Stimulated activated CD4-positive, alpha-beta T cell treated with anti-CD3 and anti-CD28 coated beads, TNF-alpha, amount 100 ng/mL, for 4 hours (primary cell): ENCODE measurements at regions not wholly inside any gene's neighbourhood (a gene's known extent, or its start where the extent isn't known, plus 50 kb on each side); places are given as distances from the start of the nearest gene placed in this dataset.

ENCODE experiments used
- DNase-seq, 3 experiments: peaks; one replicate each; pipeline ENCODE4 v3.0.0-alpha.2; 2020; ENCODE audit warnings: low read depth in 3 of 3

- DNase-seq, result no peak
These were observed 170.2 kb upstream of the ZMIZ1 start for GRCh38 chr10:78898341-78899097.

GRCh38 chr10:78899098-78899754 is 169.5 kb upstream of the ZMIZ1 start:
- DNase-seq, result no peak

GRCh38 chr10:78899996-78900714 is 168.6 kb upstream of the ZMIZ1 start:
- no peak for DNase-seq

- no peak for DNase-seq
These were observed 167.9 kb upstream of the ZMIZ1 start for GRCh38 chr10:78900715-78901430.

- DNase-seq, result no peak
These were observed 167.1 kb upstream of the ZMIZ1 start for GRCh38 chr10:78901694-78902093.

GRCh38 chr10:78902815-78903214 is 166.0 kb upstream of the ZMIZ1 start:
- DNase-seq, result no peak

- DNase-seq, result no peak
These were observed 165.3 kb upstream of the ZMIZ1 start for GRCh38 chr10:78903341-78903940.

GRCh38 chr10:78904196-78904595 is 164.6 kb upstream of the ZMIZ1 start:
- DNase-seq, result no peak

- no peak for DNase-seq
These were observed 163.5 kb upstream of the ZMIZ1 start for GRCh38 chr10:78905015-78905956.

- no peak for DNase-seq
These were observed 162.8 kb upstream of the ZMIZ1 start for GRCh38 chr10:78905957-78906308.

- no peak for DNase-seq
These were observed 161.9 kb upstream of the ZMIZ1 start for GRCh38 chr10:78906734-78907390.

- DNase-seq, result no peak
These were observed 161.1 kb upstream of the ZMIZ1 start for GRCh38 chr10:78907551-78908211.

- no peak for DNase-seq
These were observed 159.5 kb upstream of the ZMIZ1 start for GRCh38 chr10:78909221-78909620.

GRCh38 chr10:78910021-78910420 is 158.7 kb upstream of the ZMIZ1 start:
- DNase-seq, result no peak

GRCh38 chr10:78910476-78910875 is 158.3 kb upstream of the ZMIZ1 start:
- DNase-seq, result no peak

GRCh38 chr10:78910886-78911285 is 157.9 kb upstream of the ZMIZ1 start:
- no peak for DNase-seq

GRCh38 chr10:78911533-78912340 is 157.0 kb upstream of the ZMIZ1 start:
- DNase-seq, result no peak

GRCh38 chr10:78912361-78913218 is 156.2 kb upstream of the ZMIZ1 start:
- DNase-seq, result no peak
